PFSK-1 (cell line): ENCODE measurements at regions not wholly inside any gene's neighbourhood (a gene's known extent, or its start where the extent isn't known, plus 50 kb on each side); places are given as distances from the start of the nearest gene placed in this dataset.

Experiments
- POLR2AphosphoS5 ChIP-seq: IDR thresholded peaks from 2 replicates; pipeline ENCODE4 v1.6.1; 2012; ENCODE audit warnings: low read depth, mild to moderate bottlenecking, control low read depth, low read length, moderate library complexity
- TAF1 ChIP-seq: IDR thresholded peaks from 2 replicates; pipeline ENCODE4 v1.6.1; 2012; ENCODE audit warnings: low read length, control low read depth, borderline replicate concordance; ENCODE audit not compliant: insufficient read depth
- TF ChIP-seq, protein P1 (sequence below), 2 experiments: IDR thresholded peaks; 2 replicates each; pipeline versions ENCODE4 v1.6.1 to v1.8.0; 2011 to 2012; ENCODE audit warnings: low read depth in 2 of 2, low read length in 2 of 2, control low read depth in 1 of 2, inconsistent platforms in 1 of 2, mild to moderate bottlenecking in 1 of 2, moderate library complexity in 1 of 2; ENCODE audit not compliant: insufficient read depth in 1 of 2

GRCh38 chr5:42887097-42887496, 75.4 kb upstream of the SELENOP start:
- TF ChIP-seq POLR2AphosphoS5, result no peak
- TF ChIP-seq, protein P1, sequence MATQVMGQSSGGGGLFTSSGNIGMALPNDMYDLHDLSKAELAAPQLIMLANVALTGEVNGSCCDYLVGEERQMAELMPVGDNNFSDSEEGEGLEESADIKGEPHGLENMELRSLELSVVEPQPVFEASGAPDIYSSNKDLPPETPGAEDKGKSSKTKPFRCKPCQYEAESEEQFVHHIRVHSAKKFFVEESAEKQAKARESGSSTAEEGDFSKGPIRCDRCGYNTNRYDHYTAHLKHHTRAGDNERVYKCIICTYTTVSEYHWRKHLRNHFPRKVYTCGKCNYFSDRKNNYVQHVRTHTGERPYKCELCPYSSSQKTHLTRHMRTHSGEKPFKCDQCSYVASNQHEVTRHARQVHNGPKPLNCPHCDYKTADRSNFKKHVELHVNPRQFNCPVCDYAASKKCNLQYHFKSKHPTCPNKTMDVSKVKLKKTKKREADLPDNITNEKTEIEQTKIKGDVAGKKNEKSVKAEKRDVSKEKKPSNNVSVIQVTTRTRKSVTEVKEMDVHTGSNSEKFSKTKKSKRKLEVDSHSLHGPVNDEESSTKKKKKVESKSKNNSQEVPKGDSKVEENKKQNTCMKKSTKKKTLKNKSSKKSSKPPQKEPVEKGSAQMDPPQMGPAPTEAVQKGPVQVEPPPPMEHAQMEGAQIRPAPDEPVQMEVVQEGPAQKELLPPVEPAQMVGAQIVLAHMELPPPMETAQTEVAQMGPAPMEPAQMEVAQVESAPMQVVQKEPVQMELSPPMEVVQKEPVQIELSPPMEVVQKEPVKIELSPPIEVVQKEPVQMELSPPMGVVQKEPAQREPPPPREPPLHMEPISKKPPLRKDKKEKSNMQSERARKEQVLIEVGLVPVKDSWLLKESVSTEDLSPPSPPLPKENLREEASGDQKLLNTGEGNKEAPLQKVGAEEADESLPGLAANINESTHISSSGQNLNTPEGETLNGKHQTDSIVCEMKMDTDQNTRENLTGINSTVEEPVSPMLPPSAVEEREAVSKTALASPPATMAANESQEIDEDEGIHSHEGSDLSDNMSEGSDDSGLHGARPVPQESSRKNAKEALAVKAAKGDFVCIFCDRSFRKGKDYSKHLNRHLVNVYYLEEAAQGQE (IDR thresholded peaks at IDR 0.05; ENCODE audit: insufficient read depth in 1 of 2, low read depth in 2 of 2, low read length in 2 of 2), result no peak
- no peak for TF ChIP-seq TAF1
